ENCODE measurements at regions not wholly inside any gene's neighbourhood (a gene's known extent, or its start where the extent isn't known, plus 50 kb on each side); places are given as distances from the start of the nearest gene placed in this dataset.
A peak's percentile ranks its signal among the peaks of the same experiment; 100 is the strongest.
"Not testable (repeated sequence)": the region's sequence is repeated elsewhere in the genome, so short reads cannot be mapped to it uniquely, and the experiment has no call there.

DNA sequence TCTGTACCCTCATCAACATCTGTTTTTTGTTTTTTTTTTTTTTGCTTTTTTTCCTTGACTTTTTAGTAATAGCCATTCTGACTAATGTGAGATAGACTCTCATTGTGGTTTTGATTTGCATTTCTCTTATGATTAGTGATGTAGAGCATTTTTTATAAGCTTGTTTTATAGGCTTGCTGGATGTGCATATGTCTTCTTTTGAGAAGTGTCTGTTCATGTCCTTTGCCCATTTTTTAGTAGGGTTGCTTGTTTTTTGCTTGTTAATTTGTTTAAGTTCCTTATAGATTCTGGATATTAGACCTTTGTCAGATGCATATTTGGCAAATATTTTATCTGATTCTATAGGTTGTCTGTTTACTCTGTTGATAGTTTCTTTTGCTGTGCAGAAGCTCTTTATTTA, 53.5 kb upstream of the FAR1 start:
- not testable (repeated sequence) for DNase-seq (ENCODE audit: low spot score)

DNA sequence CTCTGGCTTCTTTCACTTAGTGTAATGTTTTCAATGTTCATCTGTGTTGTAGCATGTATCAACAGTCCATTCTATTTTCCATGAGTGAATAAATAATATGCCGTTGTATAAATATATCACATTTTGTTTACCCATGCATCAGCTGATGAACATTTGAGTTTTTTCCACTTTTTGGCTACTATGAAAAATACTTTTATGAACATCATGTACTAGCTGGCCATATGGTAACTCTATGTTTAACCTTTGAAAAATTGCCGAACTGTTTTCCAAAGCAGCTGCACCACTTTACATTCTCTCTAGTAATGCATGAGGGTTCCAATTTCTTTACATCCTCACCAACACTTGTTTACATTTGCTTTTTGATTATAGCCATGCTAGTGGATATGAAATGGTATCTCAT, 59.8 kb upstream of the FAR1 start:
- no peak for DNase-seq (ENCODE audit: low spot score)

DNA sequence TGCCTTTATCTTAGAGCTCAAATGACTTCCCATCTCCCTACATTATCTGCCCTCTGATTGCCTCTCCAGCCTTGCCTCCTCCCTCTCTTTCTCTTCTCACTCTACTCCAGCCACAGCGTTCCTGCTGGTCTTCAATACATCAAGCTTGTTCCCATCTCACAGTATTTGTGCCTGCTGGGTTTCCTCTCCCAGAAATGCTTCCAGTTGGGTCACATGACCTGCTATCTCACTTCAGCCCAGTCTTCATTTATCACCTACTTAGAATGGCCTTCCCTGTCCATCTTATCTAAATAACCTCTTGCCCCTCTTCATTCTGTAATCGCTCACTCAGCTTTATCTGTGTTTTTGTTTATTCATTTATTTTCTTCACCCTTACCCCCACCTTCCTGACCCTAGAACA, 61.8 kb upstream of the FAR1 start:
- DNase-seq (ENCODE audit: low spot score) = no peak

DNA sequence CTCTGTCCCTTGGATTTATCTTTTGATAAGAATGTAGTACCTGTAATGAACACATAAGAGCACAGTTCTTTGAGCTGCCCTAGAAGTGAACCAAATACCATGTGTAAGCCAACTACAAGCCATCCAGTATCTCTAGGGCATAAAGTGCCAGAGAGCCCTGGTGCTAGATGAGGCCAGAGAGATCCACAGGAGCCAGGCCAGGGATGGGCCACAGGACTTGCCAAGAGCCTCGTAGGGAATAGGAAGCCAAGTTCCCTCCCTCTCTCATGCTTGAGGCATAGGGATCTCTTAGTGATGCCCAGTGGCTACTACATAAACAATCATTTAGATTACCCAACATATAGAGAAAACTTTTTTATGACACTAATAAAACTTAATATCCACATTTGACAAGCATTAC, 64.8 kb upstream of the FAR1 start:
- DNase-seq (ENCODE audit: low spot score) = no peak

DNA sequence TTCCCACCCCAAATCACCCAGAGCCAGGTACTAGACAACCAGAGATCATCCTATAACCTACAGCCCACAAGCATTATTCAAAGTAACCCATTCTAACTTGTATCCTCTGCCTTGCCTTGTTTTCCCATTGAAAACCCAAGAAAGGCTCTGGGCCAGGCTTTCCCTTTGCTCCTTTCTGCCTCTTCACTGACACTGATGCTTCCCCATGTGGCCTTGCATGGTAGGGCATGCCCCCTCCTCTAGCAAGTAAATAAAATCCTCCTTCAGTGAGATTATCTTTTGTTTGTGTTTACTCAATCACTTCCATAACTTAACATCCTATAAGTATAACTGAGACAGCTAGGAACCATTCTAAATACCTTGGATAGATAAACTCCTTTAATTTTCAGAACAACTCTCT, 65.6 kb upstream of the FAR1 start:
- DNase-seq (ENCODE audit: low spot score) = no peak

DNA sequence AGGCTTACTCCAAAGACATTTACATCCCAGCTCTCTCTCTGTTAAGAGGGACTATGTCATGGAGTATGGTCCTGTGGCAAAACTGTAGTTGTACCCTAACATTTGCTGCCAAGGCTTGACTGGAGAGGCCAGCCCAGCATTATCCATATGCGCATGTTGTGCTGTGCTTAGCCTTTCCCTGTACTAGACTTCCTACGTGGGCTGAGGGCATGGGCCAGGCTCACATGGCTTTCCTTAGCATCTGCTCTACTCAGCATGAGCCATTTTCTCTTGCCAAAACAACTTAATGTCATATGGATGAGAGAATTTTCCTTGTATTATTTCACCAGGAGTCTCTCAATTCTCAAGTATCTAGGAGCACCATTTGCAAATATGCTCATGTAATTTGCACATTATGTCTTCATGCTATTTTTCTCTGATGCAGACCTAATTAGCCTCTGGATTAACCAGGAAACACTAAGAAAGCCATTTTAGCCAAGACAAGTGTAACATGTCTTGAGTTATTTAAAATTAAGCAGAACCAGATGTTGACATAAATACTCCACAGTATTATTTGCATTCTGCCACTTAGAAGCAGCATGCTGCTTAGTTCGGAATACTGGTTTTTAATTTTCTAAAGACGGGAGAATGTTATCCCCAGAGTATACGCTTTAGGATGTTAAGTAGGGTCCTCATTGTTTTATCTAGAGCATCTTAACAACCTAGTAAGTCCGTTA, 71.7 kb upstream of the FAR1 start:
- DNase-seq (ENCODE audit: low spot score) = no peak

DNA sequence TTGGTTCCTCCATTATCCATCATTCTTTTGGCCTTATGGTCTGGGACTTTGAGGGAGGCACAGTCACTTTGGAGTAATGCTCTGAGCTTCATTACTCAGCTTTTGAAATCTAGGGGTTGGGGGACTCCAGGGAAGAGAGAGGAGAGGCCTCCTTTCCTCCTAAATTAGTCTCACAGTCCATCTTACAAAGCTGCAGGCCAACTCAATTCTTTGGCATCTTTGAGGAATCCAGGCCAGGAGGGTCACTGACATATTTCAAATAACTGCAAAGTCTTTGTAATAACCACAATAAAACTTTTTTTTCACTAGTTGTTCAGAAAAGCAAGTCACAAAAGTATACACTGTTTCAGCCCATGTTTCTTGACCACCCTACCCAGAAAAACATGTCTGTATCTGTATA, 73.3 kb upstream of the FAR1 start:
- DNase-seq (ENCODE audit: low spot score) = peak; percentile 35

DNA sequence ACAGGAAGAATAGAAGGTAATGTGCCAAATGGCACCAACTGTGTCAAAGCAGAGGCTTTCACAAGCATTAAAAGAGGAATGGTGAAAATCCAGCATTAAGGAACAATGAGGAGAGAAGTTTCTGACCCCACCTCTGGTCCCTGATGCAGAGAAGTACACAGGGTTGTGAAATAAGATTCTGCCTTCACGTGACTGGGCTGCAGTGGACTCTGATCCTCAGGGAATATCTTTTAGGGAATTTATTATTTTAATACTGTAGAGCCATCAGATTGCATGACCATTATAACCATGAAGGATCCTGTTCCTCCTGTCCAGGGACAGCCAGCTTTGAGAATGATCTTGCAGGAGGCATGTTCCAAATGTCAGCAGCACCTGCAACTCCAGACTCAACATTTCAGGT, 74.4 kb upstream of the FAR1 start:
- DNase-seq (ENCODE audit: low spot score) = no peak

DNA sequence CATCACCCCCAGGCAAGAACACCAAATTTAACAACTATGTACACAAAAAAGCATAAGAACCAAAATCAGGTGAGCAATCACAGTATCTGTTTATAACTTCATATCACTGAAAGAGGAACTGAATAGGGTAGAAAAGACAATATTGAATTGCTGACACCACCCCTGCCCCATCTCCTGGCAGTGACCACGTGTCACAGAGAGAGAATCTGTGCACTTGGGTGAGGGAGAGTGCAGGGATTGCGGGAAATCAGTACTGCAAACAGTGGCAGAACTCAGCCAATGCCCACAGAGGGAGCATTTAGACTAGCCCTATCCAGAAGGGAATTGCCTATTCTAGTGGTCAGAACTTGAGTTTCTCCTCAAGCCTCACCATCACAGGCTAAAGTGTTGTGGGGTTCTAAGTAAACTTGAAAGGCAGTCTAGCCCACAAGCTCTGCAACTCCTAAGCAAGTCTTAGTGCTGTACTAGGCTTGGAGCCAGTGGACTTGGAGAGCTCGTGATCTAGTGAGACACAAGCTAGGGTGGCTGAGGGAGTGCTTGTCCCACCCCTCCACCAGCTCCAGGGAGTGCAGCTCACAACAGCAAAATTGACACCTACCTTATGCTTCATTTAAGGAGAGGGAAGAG, 82.8 kb upstream of the PTH start:
- no peak for DNase-seq (ENCODE audit: low spot score)

DNA sequence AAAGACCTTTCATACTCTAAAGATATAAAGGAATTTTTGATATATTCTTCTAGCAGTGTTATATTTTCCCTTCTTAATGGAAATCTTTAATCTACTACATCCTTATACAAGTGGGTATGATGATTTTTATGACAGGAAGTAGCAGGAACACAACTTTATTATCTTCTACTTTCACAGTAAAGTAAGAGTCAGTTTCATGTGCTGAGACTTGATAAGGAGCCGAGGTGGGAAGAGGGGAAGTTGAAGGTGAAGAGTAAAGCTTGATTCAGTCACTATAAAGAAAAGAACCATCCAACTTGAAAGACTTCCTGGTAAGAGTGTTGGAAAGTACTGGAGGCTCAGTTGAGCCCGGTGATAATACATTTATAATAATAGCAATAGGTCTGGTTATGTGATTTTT, 82.1 kb upstream of the PTH start:
- no peak for DNase-seq (ENCODE audit: low spot score)

DNA sequence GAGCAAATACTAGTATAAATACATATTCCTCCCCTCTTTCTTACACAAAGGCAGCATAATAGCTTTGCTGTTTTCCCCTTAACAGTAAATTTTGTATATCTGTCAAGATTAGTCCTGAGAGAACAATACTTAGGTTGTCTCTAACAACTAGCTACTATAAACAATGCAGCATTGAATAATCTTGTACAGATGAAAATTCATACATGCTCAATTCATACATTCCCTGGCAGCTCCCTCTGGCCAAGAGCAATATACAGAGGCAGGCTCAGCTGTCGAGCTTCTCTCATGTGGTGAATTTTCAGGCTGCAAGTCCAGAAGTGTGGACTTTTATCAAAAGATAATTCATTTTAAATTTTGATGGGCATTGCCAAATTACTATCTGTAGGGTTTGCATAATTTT, 81.2 kb upstream of the PTH start:
- DNase-seq (ENCODE audit: low spot score) = no peak

DNA sequence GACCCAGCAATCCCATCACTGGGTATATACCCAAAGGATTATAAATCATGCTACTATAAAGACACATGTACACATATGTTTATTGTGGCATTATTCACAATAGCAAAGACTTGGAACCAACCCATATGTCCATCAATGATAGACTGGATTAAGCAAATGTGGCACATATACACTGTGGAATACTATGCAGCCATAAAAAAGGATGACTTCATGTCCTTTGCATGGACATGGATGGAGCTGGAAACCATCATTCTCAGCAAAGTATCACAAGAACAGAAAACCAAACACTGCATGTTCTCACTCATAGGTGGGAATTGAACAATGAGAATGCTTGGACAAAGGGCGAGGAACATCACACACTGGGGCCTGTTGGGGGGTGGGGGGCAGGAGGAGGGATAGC, 79.6 kb upstream of the PTH start:
- DNase-seq (ENCODE audit: low spot score) = not testable (repeated sequence)

DNA sequence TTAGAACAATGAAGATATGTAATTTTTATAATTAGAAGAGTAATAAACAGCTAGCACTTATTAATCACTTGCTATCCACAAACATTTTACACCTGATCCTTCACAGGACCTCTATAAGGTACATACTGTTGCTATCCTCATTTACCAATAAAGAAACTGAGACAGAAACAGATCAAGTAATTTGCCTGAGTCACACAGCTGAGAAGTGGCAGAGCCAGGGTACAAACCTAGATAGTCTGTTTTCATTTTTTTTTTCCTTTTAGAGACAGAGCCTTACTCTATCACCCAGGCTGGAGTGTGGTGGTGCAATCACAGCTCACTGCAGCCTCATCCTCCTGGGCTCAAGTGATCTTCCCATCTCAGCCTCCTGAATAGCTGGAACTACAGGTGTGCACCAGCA, 71.8 kb upstream of the PTH start:
- no peak for DNase-seq (ENCODE audit: low spot score)

DNA sequence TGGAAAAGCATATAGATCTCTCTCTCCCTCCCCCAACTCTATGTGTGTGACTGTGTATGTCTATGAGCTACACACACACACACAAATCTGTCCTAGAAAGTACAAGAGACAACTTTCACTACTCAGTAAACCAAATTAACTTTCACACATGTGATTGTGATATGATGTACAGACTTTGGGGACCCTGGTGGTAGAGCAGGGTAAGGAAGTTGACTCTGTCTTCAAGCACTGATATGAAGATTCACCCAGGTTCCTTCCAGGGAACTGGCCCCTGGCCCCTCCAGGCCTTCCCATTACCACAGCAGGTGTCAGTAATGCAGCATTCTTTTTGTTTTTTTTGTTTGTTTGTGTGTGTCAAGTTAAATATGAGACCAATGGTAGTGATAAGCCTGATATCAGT, 66.1 kb upstream of the PTH start:
- DNase-seq (ENCODE audit: low spot score) = no peak

DNA sequence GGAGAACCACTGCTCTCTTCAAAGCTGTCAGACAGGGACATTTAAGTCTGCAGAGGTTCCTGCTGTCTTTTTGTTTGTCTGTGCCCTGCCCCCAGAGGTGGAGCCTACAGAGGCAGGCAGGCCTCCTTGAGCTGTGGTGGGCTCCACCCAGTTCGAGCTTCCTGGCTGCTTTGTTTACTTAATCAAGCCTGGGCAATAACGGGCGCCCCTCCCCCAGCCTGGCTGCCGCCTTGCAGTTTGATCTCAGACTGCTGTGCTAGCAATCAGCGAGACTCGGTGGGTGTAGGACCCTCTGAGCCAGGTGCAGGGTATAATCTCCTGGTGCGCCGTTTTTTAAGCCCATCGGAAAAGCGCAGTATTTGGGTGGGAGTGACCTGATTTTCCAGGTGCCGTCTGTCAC, 64.5 kb upstream of the PTH start:
- DNase-seq (ENCODE audit: low spot score) = not testable (repeated sequence)

DNA sequence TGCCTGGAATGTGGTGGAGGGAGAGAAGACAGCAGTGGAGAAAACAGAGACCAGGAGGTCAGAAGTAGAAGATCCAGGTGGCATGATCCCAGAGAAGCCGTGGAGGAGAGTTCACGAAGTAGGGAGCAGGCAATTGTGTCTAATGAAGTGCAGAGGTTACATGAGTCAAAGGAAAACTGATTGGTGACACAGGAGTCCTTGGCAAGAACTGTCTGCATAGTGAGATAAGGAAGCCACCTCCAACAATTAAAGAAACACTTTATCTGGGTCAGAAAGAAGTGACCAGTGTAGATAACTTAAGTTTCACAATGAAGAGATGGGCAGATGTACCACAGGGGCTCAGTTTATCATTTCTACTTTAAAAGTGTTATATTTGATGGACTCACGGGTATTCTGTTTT, 57.0 kb upstream of the PTH start:
- no peak for DNase-seq (ENCODE audit: low spot score)

DNA sequence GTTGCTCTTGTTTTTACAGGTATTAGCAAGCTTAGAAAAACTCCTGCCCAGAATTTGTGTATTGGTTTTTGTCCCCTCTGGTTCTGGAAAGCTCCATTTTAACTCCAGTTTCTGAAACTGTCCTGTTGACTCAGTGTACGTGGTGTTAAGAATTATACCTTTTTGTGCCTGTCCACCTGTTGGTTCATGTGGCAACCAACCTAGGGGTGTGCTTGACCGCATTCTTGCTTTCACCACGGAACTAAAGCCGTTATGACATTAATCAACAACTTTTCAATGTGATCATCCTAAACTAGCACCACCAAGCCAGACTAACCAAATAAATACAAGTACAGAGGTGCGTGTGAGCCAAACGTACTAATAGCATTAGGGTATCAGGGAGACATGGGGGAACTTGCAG, 56.0 kb upstream of the PTH start:
- DNase-seq (ENCODE audit: low spot score) = no peak

DNA sequence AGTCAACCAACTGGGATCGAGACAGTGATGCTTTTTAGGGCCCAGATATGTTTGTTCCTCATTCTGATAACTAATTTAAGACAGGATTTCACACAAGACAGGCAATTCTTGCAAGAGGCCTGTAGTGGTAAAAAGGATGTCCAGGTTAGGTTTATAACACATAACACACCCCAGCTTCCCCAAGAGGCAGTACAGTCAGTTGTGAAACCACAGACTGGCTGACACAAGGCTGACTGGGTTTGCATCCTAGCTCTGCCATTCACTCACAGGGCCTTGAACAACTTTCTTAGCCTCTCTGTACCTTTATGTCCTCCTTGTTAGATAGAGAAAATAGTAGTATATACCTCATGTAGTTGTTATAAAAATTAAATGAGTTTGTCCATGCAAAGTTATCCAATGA, 55.0 kb upstream of the PTH start:
- DNase-seq (ENCODE audit: low spot score) = no peak

DNA sequence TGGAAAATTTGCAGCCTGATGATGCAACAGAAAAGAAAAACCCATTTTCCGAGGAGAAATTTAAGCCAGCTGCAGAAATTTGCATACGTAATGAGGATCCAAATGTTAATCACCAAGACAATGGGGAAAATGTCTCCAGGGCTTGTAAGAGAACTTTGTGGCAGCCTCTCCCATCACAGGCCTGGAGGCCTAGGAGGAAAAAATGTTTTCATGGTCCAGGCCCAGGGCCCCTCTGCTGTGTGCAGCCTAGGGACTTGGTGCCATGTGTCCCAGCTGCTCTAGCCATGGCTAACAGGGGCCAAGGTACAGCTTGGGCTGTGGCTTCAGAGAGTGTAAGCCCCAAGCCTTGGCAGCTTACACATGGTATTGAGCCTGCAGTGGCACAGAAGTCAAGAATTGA, 50.3 kb upstream of the PTH start:
- not testable (repeated sequence) for DNase-seq (ENCODE audit: low spot score)

All from AG08396 (cell line).